Renal cortex interstitium (tissue), 11 donors: ENCODE measurements at regions not wholly inside any gene's neighbourhood (a gene's known extent, or its start where the extent isn't known, plus 50 kb on each side); places are given as distances from the start of the nearest gene placed in this dataset.

Experiments
- DNase-seq, 11 donors: peaks; one replicate each; pipeline ENCODE4 v3.0.0-alpha.2; 2013; ENCODE audit warnings: low read depth in 9 of 11, low spot score in 4 of 11; ENCODE audit errors: extremely low read depth in 1 of 11

GRCh38 chr12:104816845-104817503, 141.1 kb downstream of the SLC41A2 start:
- DNase-seq: no peak

- no peak for DNase-seq
Measured at GRCh38 chr12:104815935-104816334, 142.2 kb downstream of the SLC41A2 start.

- DNase-seq: no peak
Measured at GRCh38 chr12:104814944-104815343, 143.1 kb downstream of the SLC41A2 start.
